ENCODE measurements at regions not wholly inside any gene's neighbourhood (a gene's known extent, or its start where the extent isn't known, plus 50 kb on each side); places are given as distances from the start of the nearest gene placed in this dataset.
A peak's percentile ranks its signal among the peaks of the same experiment; 100 is the strongest.

DNA sequence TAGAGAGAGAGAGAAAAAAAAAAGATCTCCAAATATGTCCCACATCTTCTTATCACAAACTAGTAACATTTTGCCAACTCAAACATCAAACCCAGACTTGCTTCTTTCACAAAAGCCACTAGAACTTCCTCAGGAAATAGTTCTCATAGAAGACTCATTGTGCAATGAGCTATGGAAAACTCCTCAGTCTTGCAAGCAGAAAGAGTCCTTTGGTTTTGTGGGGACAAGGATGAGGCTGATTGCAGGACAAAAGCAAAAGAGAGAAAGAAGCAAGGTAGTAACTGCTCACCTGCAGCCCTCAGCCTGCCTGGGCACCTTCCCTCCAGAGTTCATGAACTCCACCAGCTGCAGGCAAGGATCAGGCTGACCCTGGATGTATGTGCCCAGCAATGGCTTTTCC lies 399.0 kb downstream of the IRX1 start:
- peak overlapping the region; percentile 73 to 79 for H3K27ac ChIP-seq
- TF ChIP-seq, protein P1, sequence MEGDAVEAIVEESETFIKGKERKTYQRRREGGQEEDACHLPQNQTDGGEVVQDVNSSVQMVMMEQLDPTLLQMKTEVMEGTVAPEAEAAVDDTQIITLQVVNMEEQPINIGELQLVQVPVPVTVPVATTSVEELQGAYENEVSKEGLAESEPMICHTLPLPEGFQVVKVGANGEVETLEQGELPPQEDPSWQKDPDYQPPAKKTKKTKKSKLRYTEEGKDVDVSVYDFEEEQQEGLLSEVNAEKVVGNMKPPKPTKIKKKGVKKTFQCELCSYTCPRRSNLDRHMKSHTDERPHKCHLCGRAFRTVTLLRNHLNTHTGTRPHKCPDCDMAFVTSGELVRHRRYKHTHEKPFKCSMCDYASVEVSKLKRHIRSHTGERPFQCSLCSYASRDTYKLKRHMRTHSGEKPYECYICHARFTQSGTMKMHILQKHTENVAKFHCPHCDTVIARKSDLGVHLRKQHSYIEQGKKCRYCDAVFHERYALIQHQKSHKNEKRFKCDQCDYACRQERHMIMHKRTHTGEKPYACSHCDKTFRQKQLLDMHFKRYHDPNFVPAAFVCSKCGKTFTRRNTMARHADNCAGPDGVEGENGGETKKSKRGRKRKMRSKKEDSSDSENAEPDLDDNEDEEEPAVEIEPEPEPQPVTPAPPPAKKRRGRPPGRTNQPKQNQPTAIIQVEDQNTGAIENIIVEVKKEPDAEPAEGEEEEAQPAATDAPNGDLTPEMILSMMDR (IDR thresholded peaks at IDR 0.05): no peak
- intact Hi-C loops (cut with DNase I): loop anchor here (5.0 kb wide), 1 partner anchor 68 kb away; no protein-coding TSS in a partner anchor
- H3K36me3 ChIP-seq: no peaks in the 10 kb centered on the region
- peak overlapping the region in 1 of 2 donors; percentile 31 for H3K4me3 ChIP-seq
- DNase-seq (ENCODE audit: low spot score in 2 of 2): no peak
- H3K9me3 ChIP-seq: no peaks in the 10 kb centered on the region
- no peaks in the 10 kb centered on the region for H3K27me3 ChIP-seq
- H3K4me1 ChIP-seq: peaks cover 0 to 25% of the 10 kb centered on the region in 2 donors

DNA sequence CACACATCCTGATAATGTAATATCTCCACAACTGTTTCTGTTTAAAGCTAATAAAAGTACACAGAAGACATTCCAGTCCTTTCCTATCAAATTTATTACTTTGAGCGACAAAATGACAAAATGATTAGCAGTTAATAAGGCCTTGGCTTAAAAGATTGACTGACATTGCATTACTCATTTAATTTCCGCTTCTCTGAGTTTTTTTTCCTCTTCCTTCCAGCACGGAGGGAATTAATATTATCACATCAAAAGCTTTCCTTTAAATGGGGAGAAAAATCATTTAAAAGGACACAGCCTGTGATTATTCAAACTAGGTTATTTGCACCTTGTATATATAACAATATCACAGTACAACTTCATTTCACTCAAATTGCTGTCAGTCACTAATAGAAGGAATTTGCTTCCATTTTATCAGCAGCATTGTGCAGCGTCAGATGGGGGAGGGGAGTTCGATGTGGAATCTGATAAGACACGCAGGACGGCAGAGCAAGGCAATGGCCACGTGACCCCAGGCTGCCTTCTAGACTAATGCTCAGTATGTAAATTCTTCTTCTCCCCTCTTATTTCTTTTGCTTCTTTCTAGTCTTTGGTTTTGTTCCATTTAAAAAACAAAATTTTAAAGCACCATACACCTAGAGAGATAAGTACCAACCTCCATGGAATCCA lies 400.5 kb downstream of the IRX1 start:
- Histone ChIP-seq H3K36me3 (no peaks in the 10 kb centered on the region), H3K27ac (no peak overlapping the region), H3K27me3 (no peaks in the 10 kb centered on the region), H3K4me1 (peaks cover 0 to 25% of the 10 kb centered on the region in 2 donors), H3K9me3 (no peaks in the 10 kb centered on the region), H3K4me3 (no peak overlapping the region)
- intact Hi-C loops (cut with DNase I): no loop called here
- TF ChIP-seq, protein P1 (IDR thresholded peaks at IDR 0.05): no peak
- DNase-seq (ENCODE audit: low spot score in 2 of 2): no peak

DNA sequence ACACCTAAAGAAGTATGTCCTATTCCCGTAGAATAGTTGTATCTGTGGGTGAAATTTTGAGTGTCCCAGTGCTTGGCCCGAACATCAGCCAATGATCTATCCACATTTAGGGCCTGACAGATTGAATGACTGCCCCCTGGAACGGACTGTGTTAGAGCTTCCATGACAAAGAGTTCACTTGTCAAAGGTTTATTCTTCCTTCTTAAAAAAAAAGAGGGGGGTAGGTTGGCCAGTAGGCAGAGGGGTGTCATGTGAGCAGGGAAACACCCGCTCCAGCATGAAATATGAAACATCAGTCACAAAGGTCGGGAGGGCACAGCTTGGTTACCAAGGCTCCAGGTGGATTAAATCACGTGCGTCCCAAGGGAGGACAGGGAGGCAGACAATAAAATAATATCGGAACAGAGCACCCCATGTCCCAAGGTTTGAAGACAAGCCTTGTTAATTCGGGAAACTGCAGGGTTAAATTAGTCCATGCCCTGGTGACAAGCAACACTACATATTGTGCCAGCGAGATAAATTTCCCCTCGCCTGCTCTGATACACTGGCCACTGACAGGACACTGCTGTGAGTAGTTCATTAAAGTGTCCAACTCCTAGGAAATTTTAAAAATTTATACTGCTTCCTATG lies 401.2 kb downstream of the IRX1 start:
- no peaks in the 10 kb centered on the region for H3K36me3 ChIP-seq
- intact Hi-C loops (cut with DNase I): no loop called here
- no peak for DNase-seq (ENCODE audit: low spot score in 2 of 2)
- TF ChIP-seq, protein P1 (IDR thresholded peaks at IDR 0.05): no peak
- H3K4me3 ChIP-seq: no peak overlapping the region
- no peaks in the 10 kb centered on the region for H3K9me3 ChIP-seq
- H3K4me1 ChIP-seq: peaks cover 0 to 25% of the 10 kb centered on the region in 2 donors
- no peaks in the 10 kb centered on the region for H3K27me3 ChIP-seq
- H3K27ac ChIP-seq: no peak overlapping the region

DNA sequence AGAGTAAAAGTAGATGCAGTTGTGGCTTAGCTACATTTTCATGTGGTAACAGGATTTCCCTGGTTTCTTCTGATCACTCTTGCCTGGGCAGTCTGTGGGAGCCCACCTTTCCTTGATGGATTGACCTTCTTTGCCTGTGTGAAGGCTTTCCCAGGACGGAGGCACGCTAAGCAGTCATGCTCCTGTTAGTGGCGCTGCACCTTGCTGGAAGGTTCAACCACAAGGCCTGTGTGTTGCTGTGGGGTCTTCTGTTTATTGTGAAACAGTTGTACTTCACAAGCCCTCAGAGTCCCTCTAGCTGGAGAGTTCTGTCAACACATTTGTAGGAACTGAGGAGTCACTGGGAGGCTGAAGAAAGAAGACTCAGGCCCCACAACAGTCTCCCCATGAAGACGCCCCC lies 402.0 kb downstream of the IRX1 start:
- TF ChIP-seq, protein P1 (IDR thresholded peaks at IDR 0.05): no peak
- Histone ChIP-seq H3K4me3 (no peak overlapping the region), H3K36me3 (no peaks in the 10 kb centered on the region), H3K27ac (no peak overlapping the region), H3K27me3 (no peaks in the 10 kb centered on the region), H3K9me3 (no peaks in the 10 kb centered on the region), H3K4me1 (peaks cover 0 to 22% of the 10 kb centered on the region in 2 donors)
- intact Hi-C loops (cut with DNase I): no loop called here
- DNase-seq (ENCODE audit: low spot score in 2 of 2): no peak

DNA sequence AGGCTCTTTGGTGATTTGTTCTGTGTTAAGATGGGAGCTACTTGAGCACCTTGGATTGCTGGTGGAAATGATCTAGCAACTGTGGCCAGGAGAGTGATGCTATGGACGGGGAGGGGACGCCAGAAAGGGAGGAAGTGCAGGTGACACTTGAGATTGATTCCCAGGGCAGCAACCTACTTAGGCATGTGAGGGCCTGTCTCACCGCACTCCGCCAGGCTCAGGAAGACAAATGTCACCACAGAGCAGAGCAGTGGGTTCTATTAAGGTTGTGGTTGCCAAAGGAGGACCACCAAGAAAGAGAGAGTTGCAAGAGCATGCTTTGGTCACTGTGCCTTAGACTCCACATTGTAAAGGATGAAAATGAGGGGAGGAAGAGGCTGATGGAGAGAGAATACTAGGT lies 404.3 kb downstream of the IRX1 start:
- Histone ChIP-seq H3K4me3 (no peak overlapping the region), H3K27me3 (no peaks in the 10 kb centered on the region), H3K4me1 (peaks cover 0 to 5% of the 10 kb centered on the region in 2 donors), H3K36me3 (no peaks in the 10 kb centered on the region), H3K9me3 (no peaks in the 10 kb centered on the region), H3K27ac (no peak overlapping the region)
- intact Hi-C loops (cut with DNase I): no loop called here
- TF ChIP-seq, protein P1 (IDR thresholded peaks at IDR 0.05): no peak
- DNase-seq (ENCODE audit: low spot score in 2 of 2): no peak
